ENCODE measurements at regions not wholly inside any gene's neighbourhood (a gene's known extent, or its start where the extent isn't known, plus 50 kb on each side); places are given as distances from the start of the nearest gene placed in this dataset.

- H3K27me3 Mint-ChIP-seq (ENCODE audit: low read depth) = peaks cover 70% of the 10 kb centered on the region
- no peak overlapping the region for H2AK5ac ChIP-seq (ENCODE audit: insufficient read length, low read length)
- H2BK120ac ChIP-seq (ENCODE audit: low read depth, low read length, poor library complexity, severe bottlenecking) = no peak overlapping the region
- no peak overlapping the region for H2BK5ac ChIP-seq (ENCODE audit: insufficient read length, low read length)
- H3K14ac ChIP-seq (ENCODE audit: insufficient read depth, low read length) = no peak overlapping the region
- H2BK12ac ChIP-seq (ENCODE audit: insufficient read length, low read depth, low read length) = no peak overlapping the region
- no peak overlapping the region for H4K8ac ChIP-seq (replicated peaks; ENCODE audit: insufficient read length, low read depth, low read length)
- H3K4me2 ChIP-seq (ENCODE audit: insufficient read depth, insufficient read length, low read length) = no peak overlapping the region
- H3T11ph ChIP-seq (ENCODE audit: low read length) = no peak overlapping the region
- no peak overlapping the region for H2BK15ac ChIP-seq (ENCODE audit: low read depth, low read length)
- H4K91ac ChIP-seq (ENCODE audit: insufficient read length, low read depth, low read length) = no peak overlapping the region
- H3K36me3 Mint-ChIP-seq (ENCODE audit: insufficient read depth in 1 of 3, low read depth in 3 of 3) = no peaks in the 10 kb centered on the region
- no peak overlapping the region for H3K4ac ChIP-seq (ENCODE audit: low read depth, low read length)
- H4K5ac ChIP-seq (ENCODE audit: insufficient read length, low read depth, low read length) = no peak overlapping the region
- H3K79me2 ChIP-seq (ENCODE audit: insufficient read depth, low read length) = no peaks in the 10 kb centered on the region
- no peaks in the 10 kb centered on the region for H3K9me3 ChIP-seq (ENCODE audit: control insufficient read depth, low read depth, low read length)
- H3K27ac ChIP-seq (ENCODE audit: insufficient read length, low read depth, low read length) = no peak overlapping the region
- H3K9ac ChIP-seq (ENCODE audit: extremely low read depth, insufficient read length, low read length) = no peak overlapping the region
- no peak overlapping the region for H3K27ac Mint-ChIP-seq
- no peaks in the 10 kb centered on the region for H4K20me1 ChIP-seq (ENCODE audit: control insufficient read depth, insufficient read depth, insufficient read length)
- no peak overlapping the region for H3K18ac ChIP-seq (ENCODE audit: insufficient read length, low read depth, low read length)
- no peak overlapping the region for H3K4me3 Mint-ChIP-seq
- peaks cover 2% of the 10 kb centered on the region; the same call in 1 of the 2 replicates for H3K27me3 ChIP-seq (ENCODE audit: insufficient read depth, low read length)
- H2AFZ ChIP-seq (ENCODE audit: low read length) = no peak overlapping the region
- no peak overlapping the region for H2BK20ac ChIP-seq (ENCODE audit: low read depth, low read length, poor library complexity, severe bottlenecking)
- no peak overlapping the region for H3K56ac ChIP-seq (ENCODE audit: insufficient read length, low read depth, low read length)
- no peaks in the 10 kb centered on the region for H3K4me1 ChIP-seq (ENCODE audit: insufficient read depth, low read length)
- H3K79me1 ChIP-seq (ENCODE audit: insufficient read depth, low read depth, low read length, poor library complexity, severe bottlenecking) = no peaks in the 10 kb centered on the region
- H3K23me2 ChIP-seq (ENCODE audit: insufficient read length, low read depth, low read length, poor library complexity, severe bottlenecking) = no peaks in the 10 kb centered on the region
- H3K4me1 Mint-ChIP-seq = peaks cover 5% of the 10 kb centered on the region in 2 experiments; a peak in 3 of 4 replicates
- TF ChIP-seq, protein P1, sequence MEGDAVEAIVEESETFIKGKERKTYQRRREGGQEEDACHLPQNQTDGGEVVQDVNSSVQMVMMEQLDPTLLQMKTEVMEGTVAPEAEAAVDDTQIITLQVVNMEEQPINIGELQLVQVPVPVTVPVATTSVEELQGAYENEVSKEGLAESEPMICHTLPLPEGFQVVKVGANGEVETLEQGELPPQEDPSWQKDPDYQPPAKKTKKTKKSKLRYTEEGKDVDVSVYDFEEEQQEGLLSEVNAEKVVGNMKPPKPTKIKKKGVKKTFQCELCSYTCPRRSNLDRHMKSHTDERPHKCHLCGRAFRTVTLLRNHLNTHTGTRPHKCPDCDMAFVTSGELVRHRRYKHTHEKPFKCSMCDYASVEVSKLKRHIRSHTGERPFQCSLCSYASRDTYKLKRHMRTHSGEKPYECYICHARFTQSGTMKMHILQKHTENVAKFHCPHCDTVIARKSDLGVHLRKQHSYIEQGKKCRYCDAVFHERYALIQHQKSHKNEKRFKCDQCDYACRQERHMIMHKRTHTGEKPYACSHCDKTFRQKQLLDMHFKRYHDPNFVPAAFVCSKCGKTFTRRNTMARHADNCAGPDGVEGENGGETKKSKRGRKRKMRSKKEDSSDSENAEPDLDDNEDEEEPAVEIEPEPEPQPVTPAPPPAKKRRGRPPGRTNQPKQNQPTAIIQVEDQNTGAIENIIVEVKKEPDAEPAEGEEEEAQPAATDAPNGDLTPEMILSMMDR (conservative IDR thresholded peaks at IDR 0.05) = no peak
- no CpG with 5 or more reads among the region's 1 CpG for WGBS (ENCODE audit: extremely low coverage, insufficient read length, low lambda C conversion rate)
- no peaks in the 10 kb centered on the region for H3K9me3 Mint-ChIP-seq
- no peak overlapping the region for H3K23ac ChIP-seq (ENCODE audit: insufficient read length, low read depth, low read length)
- DNase-seq = no peak
Measured at GRCh38 chr12:114165921-114166320, 199.8 kb upstream of the RBM19 start.
